Fibroblast of lung (primary cell): ENCODE measurements at regions not wholly inside any gene's neighbourhood (a gene's known extent, or its start where the extent isn't known, plus 50 kb on each side); places are given as distances from the start of the nearest gene placed in this dataset.

Experiments used
- DNase-seq, 2 donors: peaks; one replicate each; pipeline versions ENCODE4 v3.0.0 to v3.0.0-alpha.2; 2010; ENCODE audit warnings: low read depth in 2 of 2
- H2AFZ ChIP-seq: 2 replicates; pipeline ENCODE4 v1.5.1; 2012; ENCODE audit warnings: low read length, control low read depth, inconsistent platforms
- H3K27ac ChIP-seq: 2 replicates; pipeline ENCODE4 v1.5.1; 2011; ENCODE audit warnings: low read length, control low read depth; ENCODE audit not compliant: insufficient read depth
- H3K27me3 ChIP-seq: 2 replicates; pipeline ENCODE4 v1.5.1; 2011; ENCODE audit warnings: mild to moderate bottlenecking, low read length; ENCODE audit not compliant: control insufficient read depth, insufficient read depth
- H3K36me3 ChIP-seq: 2 replicates; pipeline ENCODE4 v1.5.1; 2011; ENCODE audit warnings: low read length; ENCODE audit not compliant: control insufficient read depth, insufficient read depth
- H3K4me1 ChIP-seq: 2 replicates; pipeline ENCODE4 v1.5.1; 2011; ENCODE audit warnings: low read length; ENCODE audit not compliant: control insufficient read depth, insufficient read depth; ENCODE audit errors: extremely low read depth
- H3K4me2 ChIP-seq: 2 replicates; pipeline ENCODE4 v1.5.1; 2011; ENCODE audit warnings: low read length, control low read depth; ENCODE audit not compliant: insufficient read depth; ENCODE audit errors: extremely low read depth
- H3K4me3 ChIP-seq, 4 experiments: fragments of 200-600 bp in 1 of 4; sonication (generic) in 1 of 4; replicated peaks in 1 of 4; 2 replicates each; pipeline ENCODE4 v1.5.1; 2011 to 2016; ENCODE audit warnings: low read length in 4 of 4, low read depth in 3 of 4, mild to moderate bottlenecking in 3 of 4, control low read depth in 2 of 4, inconsistent platforms in 1 of 4, mixed read lengths in 1 of 4; ENCODE audit not compliant: insufficient read depth in 1 of 4; ENCODE audit errors: control extremely low read depth in 1 of 4
- H3K79me2 ChIP-seq: 2 replicates; pipeline ENCODE4 v1.5.1; 2012; ENCODE audit warnings: mild to moderate bottlenecking, low read length, inconsistent platforms; ENCODE audit not compliant: control insufficient read depth, insufficient read depth
- H3K9ac ChIP-seq: 2 replicates; pipeline ENCODE4 v1.5.1; 2011; ENCODE audit warnings: mild to moderate bottlenecking, low read length, control low read depth; ENCODE audit not compliant: insufficient read depth
- H3K9me3 ChIP-seq: 2 replicates; pipeline ENCODE4 v1.5.1; 2012; ENCODE audit warnings: low read depth, low read length; ENCODE audit not compliant: control insufficient read depth, insufficient read depth
- H4K20me1 ChIP-seq: 2 replicates; pipeline ENCODE4 v1.5.1; 2011; ENCODE audit warnings: low read length; ENCODE audit not compliant: control insufficient read depth, insufficient read depth; ENCODE audit errors: extremely low read depth
- EZH2 ChIP-seq: IDR thresholded peaks from 2 replicates; pipeline ENCODE4 v1.5.1; 2012; ENCODE audit warnings: low read length, control low read depth, mild to moderate bottlenecking; ENCODE audit errors: missing control alignments
- TF ChIP-seq, protein P1 (sequence below), 2 donors: IDR thresholded peaks in 1 of 2; conservative IDR thresholded peaks in 1 of 2; 1 replicate in 1 of 2; 2 replicates in 1 of 2; pipeline ENCODE4 v1.5.1; 2011 to 2012; ENCODE audit warnings: low read length in 2 of 2, control low read depth in 1 of 2, inconsistent platforms in 1 of 2, low read depth in 1 of 2, mild to moderate bottlenecking in 1 of 2

DNA sequence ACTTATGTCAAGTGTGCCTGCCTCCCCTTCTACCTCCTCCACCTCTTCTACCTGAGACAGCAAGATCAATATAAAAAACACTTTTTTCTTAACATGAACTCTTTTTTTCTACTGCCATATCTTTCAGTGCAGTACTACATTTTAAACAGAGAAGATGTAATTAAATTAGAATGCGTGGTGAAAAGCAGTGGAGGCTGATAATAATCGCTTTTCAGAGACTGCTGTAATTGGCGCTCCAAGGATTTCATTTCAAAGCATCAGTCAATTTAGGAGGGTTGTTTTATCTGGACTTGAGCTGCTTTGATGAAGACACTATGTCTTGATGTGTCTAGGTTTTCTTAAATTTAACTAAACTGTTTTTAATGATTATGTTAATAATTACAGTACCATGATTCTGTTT lies 85.3 kb upstream of the CRBN start:
- H3K9ac ChIP-seq: no peak overlapping the region
- TF ChIP-seq, protein P1, sequence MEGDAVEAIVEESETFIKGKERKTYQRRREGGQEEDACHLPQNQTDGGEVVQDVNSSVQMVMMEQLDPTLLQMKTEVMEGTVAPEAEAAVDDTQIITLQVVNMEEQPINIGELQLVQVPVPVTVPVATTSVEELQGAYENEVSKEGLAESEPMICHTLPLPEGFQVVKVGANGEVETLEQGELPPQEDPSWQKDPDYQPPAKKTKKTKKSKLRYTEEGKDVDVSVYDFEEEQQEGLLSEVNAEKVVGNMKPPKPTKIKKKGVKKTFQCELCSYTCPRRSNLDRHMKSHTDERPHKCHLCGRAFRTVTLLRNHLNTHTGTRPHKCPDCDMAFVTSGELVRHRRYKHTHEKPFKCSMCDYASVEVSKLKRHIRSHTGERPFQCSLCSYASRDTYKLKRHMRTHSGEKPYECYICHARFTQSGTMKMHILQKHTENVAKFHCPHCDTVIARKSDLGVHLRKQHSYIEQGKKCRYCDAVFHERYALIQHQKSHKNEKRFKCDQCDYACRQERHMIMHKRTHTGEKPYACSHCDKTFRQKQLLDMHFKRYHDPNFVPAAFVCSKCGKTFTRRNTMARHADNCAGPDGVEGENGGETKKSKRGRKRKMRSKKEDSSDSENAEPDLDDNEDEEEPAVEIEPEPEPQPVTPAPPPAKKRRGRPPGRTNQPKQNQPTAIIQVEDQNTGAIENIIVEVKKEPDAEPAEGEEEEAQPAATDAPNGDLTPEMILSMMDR (conservative IDR thresholded peaks at IDR 0.05 in 1 of 2, IDR thresholded peaks at IDR 0.05 in 1 of 2; ENCODE audit: low read depth in 1 of 2, low read length in 2 of 2): no peak
- TF ChIP-seq EZH2: no peak

DNA sequence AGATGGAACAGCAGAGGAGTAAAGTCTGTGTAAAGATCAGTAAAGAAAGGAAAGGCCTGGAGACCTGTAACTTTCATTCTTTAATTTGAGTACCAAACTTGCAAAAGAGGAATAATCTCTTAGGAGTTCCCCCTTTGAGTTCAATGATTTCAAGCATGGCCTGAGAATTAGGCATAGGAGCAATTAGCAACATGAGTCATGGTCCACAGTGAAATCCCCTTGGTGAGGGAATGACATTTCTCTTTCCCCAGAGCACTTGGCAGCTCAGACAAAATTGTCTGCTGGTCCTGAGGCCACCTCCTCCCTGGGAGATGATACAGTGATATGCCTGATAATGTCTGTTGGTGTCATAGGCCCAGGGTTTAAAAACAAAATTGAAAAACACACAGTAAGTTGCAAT lies 81.4 kb upstream of the CRBN start:
- Histone ChIP-seq H3K4me3 (no peak overlapping the region), H3K9ac (no peak overlapping the region), H3K4me1 (no peaks in the 10 kb centered on the region), H3K36me3 (no peaks in the 10 kb centered on the region), H3K27ac (no peak overlapping the region), H3K27me3 (no peaks in the 10 kb centered on the region), H4K20me1 (no peaks in the 10 kb centered on the region), H3K4me2 (no peak overlapping the region), H3K79me2 (no peaks in the 10 kb centered on the region), H2AFZ (no peak overlapping the region), H3K9me3 (no peaks in the 10 kb centered on the region)
- TF ChIP-seq, protein P1 (conservative IDR thresholded peaks at IDR 0.05 in 1 of 2, IDR thresholded peaks at IDR 0.05 in 1 of 2; ENCODE audit: low read depth in 1 of 2, low read length in 2 of 2): no peak
- TF ChIP-seq EZH2: no peak
- no peak for DNase-seq

More for the DNA sequence above, 85.3 kb upstream of the CRBN start:
- Histone ChIP-seq H3K27ac (no peak overlapping the region), H4K20me1 (no peaks in the 10 kb centered on the region), H3K79me2 (no peaks in the 10 kb centered on the region), H3K27me3 (no peaks in the 10 kb centered on the region), H3K4me2 (no peak overlapping the region), H3K4me3 (no peak overlapping the region), H3K4me1 (no peaks in the 10 kb centered on the region), H2AFZ (no peak overlapping the region), H3K9me3 (no peaks in the 10 kb centered on the region), H3K36me3 (no peaks in the 10 kb centered on the region)
- DNase-seq: no peak

DNA sequence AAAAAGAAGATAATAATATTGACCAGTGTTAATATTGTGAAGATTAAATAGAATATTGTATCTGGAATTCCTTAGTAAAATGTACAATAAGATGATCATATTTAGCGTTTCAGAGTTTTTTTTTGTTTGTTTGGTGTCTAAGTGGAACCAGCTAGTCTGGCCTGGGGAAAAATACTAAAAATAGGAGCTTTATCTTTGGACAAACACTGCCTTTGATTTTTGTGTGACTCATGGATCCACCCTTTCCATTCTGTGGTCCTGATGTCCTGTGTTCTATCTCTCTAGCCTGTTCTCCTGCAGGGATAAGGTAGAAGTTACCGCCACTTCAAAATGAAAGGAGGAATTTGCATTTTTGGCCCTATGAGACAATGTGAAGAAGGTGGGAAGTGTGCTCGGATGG lies 79.7 kb upstream of the CRBN start:
- no peaks in the 10 kb centered on the region for H3K27me3 ChIP-seq
- H3K4me2 ChIP-seq: no peak overlapping the region
- no peak overlapping the region for H3K27ac ChIP-seq
- no peak overlapping the region for H3K4me3 ChIP-seq
- H3K9me3 ChIP-seq: no peaks in the 10 kb centered on the region
- H3K4me1 ChIP-seq: no peaks in the 10 kb centered on the region
- no peak for DNase-seq
- no peak overlapping the region for H3K9ac ChIP-seq
- no peaks in the 10 kb centered on the region for H3K36me3 ChIP-seq
- TF ChIP-seq, protein P1 (conservative IDR thresholded peaks at IDR 0.05 in 1 of 2, IDR thresholded peaks at IDR 0.05 in 1 of 2; ENCODE audit: low read depth in 1 of 2, low read length in 2 of 2): no peak
- no peak for TF ChIP-seq EZH2
- no peaks in the 10 kb centered on the region for H4K20me1 ChIP-seq
- no peaks in the 10 kb centered on the region for H3K79me2 ChIP-seq
- no peak overlapping the region for H2AFZ ChIP-seq
